Mammary epithelial cell (primary cell): ENCODE measurements at regions not wholly inside any gene's neighbourhood (a gene's known extent, or its start where the extent isn't known, plus 50 kb on each side); places are given as distances from the start of the nearest gene placed in this dataset.

Experiments used
- EZH2 ChIP-seq: IDR thresholded peaks from 2 replicates; pipeline ENCODE4 v1.6.1; 2012; ENCODE audit warnings: low read length, inconsistent platforms, borderline replicate concordance
- TF ChIP-seq, protein P1 (sequence below), 2 donors: IDR thresholded peaks in 1 of 2; conservative IDR thresholded peaks in 1 of 2; 2 replicates each; pipeline ENCODE4 v1.5.1; 2011 to 2012; ENCODE audit warnings: inconsistent platforms in 2 of 2, low read length in 2 of 2, mild to moderate bottlenecking in 2 of 2, control low read depth in 1 of 2, low read depth in 1 of 2; ENCODE audit not compliant: insufficient read depth in 1 of 2; ENCODE audit errors: extremely low read depth in 1 of 2

GRCh38 chr7:132655131-132655727 lies 79.0 kb upstream of the PLXNA4 start:
- TF ChIP-seq, protein P1, sequence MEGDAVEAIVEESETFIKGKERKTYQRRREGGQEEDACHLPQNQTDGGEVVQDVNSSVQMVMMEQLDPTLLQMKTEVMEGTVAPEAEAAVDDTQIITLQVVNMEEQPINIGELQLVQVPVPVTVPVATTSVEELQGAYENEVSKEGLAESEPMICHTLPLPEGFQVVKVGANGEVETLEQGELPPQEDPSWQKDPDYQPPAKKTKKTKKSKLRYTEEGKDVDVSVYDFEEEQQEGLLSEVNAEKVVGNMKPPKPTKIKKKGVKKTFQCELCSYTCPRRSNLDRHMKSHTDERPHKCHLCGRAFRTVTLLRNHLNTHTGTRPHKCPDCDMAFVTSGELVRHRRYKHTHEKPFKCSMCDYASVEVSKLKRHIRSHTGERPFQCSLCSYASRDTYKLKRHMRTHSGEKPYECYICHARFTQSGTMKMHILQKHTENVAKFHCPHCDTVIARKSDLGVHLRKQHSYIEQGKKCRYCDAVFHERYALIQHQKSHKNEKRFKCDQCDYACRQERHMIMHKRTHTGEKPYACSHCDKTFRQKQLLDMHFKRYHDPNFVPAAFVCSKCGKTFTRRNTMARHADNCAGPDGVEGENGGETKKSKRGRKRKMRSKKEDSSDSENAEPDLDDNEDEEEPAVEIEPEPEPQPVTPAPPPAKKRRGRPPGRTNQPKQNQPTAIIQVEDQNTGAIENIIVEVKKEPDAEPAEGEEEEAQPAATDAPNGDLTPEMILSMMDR (conservative IDR thresholded peaks at IDR 0.05 in 1 of 2, IDR thresholded peaks at IDR 0.05 in 1 of 2; ENCODE audit: extremely low read depth in 1 of 2, insufficient read depth in 1 of 2, low read depth in 1 of 2, low read length in 2 of 2): no peak
- TF ChIP-seq EZH2: no peak
